GM12878 (cell line): ENCODE measurements at regions not wholly inside any gene's neighbourhood (a gene's known extent, or its start where the extent isn't known, plus 50 kb on each side); places are given as distances from the start of the nearest gene placed in this dataset.

Source experiments
- BCL11A ChIP-seq: IDR thresholded peaks from 2 replicates; pipeline ENCODE4 v1.6.1; 2011; ENCODE audit warnings: low read depth, low read length
- CTCF ChIP-seq, 3 experiments: IDR thresholded peaks in 2 of 3; conservative IDR thresholded peaks in 1 of 3; 2 replicates each; pipeline ENCODE4 v1.5.1; 2011; ENCODE audit warnings: low read depth in 3 of 3, low read length in 3 of 3, mild to moderate bottlenecking in 3 of 3, control low read depth in 2 of 3, moderate library complexity in 2 of 3, inconsistent platforms in 1 of 3, mixed read lengths in 1 of 3; ENCODE audit not compliant: control insufficient read depth in 2 of 3, insufficient read depth in 1 of 3; ENCODE audit errors: extremely low read depth in 1 of 3
- E2F4 ChIP-seq: IDR thresholded peaks from 2 replicates; pipeline ENCODE4 v1.6.1; 2012; ENCODE audit warnings: low read depth, low read length, improper control_type of control experiment
- GABPA ChIP-seq: IDR thresholded peaks from 2 replicates; pipeline ENCODE4 v1.6.1; 2014; ENCODE audit warnings: antibody characterized with exemption, low read depth, mild to moderate bottlenecking, inconsistent platforms
- MTA3 ChIP-seq: IDR thresholded peaks from 2 replicates; pipeline ENCODE4 v1.6.1; 2012; ENCODE audit warnings: low read length, inconsistent platforms, borderline replicate concordance
- NFYB ChIP-seq: IDR thresholded peaks from 2 replicates; pipeline ENCODE4 v1.6.1; 2011; ENCODE audit warnings: low read depth, mild to moderate bottlenecking, low read length, improper control_type of control experiment, moderate library complexity; ENCODE audit not compliant: insufficient read depth
- SMC3 ChIP-seq: IDR thresholded peaks from 2 replicates; pipeline ENCODE4 v1.6.1; 2011; ENCODE audit warnings: low read length, improper control_type of control experiment, borderline replicate concordance
- SUZ12 ChIP-seq: fragments of 200-600 bp; sonication (generic); IDR thresholded peaks from one replicate; pipeline ENCODE4 v1.6.1; 2018; ENCODE audit warnings: antibody characterized with exemption, mild to moderate bottlenecking; ENCODE audit not compliant: unreplicated experiment
- TAF1 ChIP-seq: IDR thresholded peaks from 2 replicates; pipeline ENCODE4 v1.6.1; 2011; ENCODE audit warnings: mild to moderate bottlenecking, low read depth, low read length, borderline replicate concordance
- ZNF207 ChIP-seq: fragments of 450-650 bp; IDR thresholded peaks from 2 replicates; pipeline ENCODE4 v1.6.1; 2014; ENCODE audit warnings: antibody characterized with exemption, mild to moderate bottlenecking, borderline replicate concordance
- TF ChIP-seq, protein P1 (sequence below): fragments of 450-650 bp; IDR thresholded peaks from 2 replicates; pipeline ENCODE4 v1.6.1; 2018; ENCODE audit warnings: mild to moderate bottlenecking, low read depth, moderate library complexity; ENCODE audit not compliant: partially characterized antibody
- TF ChIP-seq, protein P2 (sequence below): IDR thresholded peaks from 2 replicates; pipeline ENCODE4 v1.6.1; 2012; ENCODE audit warnings: improper control_type of control experiment, low read depth, low read length; ENCODE audit not compliant: insufficient replicate concordance

- no peak for TF ChIP-seq BCL11A
- no peak for TF ChIP-seq TAF1
- TF ChIP-seq, protein P1, sequence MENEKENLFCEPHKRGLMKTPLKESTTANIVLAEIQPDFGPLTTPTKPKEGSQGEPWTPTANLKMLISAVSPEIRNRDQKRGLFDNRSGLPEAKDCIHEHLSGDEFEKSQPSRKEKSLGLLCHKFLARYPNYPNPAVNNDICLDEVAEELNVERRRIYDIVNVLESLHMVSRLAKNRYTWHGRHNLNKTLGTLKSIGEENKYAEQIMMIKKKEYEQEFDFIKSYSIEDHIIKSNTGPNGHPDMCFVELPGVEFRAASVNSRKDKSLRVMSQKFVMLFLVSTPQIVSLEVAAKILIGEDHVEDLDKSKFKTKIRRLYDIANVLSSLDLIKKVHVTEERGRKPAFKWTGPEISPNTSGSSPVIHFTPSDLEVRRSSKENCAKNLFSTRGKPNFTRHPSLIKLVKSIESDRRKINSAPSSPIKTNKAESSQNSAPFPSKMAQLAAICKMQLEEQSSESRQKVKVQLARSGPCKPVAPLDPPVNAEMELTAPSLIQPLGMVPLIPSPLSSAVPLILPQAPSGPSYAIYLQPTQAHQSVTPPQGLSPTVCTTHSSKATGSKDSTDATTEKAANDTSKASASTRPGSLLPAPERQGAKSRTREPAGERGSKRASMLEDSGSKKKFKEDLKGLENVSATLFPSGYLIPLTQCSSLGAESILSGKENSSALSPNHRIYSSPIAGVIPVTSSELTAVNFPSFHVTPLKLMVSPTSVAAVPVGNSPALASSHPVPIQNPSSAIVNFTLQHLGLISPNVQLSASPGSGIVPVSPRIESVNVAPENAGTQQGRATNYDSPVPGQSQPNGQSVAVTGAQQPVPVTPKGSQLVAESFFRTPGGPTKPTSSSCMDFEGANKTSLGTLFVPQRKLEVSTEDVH = no peak
- TF ChIP-seq SMC3 = no peak
- TF ChIP-seq E2F4 = no peak
- no peak for TF ChIP-seq CTCF (IDR thresholded peaks at IDR 0.05 in 2 of 3, conservative IDR thresholded peaks at IDR 0.05 in 1 of 3; ENCODE audit: control insufficient read depth in 2 of 3, extremely low read depth in 1 of 3, insufficient read depth in 1 of 3, low read depth in 3 of 3, low read length in 3 of 3)
- TF ChIP-seq ZNF207 = no peak
- no peak for TF ChIP-seq MTA3
- TF ChIP-seq GABPA = no peak
- no peak for TF ChIP-seq NFYB
- TF ChIP-seq, protein P2, sequence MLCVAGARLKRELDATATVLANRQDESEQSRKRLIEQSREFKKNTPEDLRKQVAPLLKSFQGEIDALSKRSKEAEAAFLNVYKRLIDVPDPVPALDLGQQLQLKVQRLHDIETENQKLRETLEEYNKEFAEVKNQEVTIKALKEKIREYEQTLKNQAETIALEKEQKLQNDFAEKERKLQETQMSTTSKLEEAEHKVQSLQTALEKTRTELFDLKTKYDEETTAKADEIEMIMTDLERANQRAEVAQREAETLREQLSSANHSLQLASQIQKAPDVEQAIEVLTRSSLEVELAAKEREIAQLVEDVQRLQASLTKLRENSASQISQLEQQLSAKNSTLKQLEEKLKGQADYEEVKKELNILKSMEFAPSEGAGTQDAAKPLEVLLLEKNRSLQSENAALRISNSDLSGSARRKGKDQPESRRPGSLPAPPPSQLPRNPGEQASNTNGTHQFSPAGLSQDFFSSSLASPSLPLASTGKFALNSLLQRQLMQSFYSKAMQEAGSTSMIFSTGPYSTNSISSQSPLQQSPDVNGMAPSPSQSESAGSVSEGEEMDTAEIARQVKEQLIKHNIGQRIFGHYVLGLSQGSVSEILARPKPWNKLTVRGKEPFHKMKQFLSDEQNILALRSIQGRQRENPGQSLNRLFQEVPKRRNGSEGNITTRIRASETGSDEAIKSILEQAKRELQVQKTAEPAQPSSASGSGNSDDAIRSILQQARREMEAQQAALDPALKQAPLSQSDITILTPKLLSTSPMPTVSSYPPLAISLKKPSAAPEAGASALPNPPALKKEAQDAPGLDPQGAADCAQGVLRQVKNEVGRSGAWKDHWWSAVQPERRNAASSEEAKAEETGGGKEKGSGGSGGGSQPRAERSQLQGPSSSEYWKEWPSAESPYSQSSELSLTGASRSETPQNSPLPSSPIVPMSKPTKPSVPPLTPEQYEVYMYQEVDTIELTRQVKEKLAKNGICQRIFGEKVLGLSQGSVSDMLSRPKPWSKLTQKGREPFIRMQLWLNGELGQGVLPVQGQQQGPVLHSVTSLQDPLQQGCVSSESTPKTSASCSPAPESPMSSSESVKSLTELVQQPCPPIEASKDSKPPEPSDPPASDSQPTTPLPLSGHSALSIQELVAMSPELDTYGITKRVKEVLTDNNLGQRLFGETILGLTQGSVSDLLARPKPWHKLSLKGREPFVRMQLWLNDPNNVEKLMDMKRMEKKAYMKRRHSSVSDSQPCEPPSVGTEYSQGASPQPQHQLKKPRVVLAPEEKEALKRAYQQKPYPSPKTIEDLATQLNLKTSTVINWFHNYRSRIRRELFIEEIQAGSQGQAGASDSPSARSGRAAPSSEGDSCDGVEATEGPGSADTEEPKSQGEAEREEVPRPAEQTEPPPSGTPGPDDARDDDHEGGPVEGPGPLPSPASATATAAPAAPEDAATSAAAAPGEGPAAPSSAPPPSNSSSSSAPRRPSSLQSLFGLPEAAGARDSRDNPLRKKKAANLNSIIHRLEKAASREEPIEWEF = no peak
- TF ChIP-seq SUZ12 = no peak
Measured at GRCh38 chr6:112865131-112865530, 518.0 kb downstream of the RFPL4B start.
